H1 (cell line): ENCODE measurements at regions not wholly inside any gene's neighbourhood (a gene's known extent, or its start where the extent isn't known, plus 50 kb on each side); places are given as distances from the start of the nearest gene placed in this dataset.

Source experiments
- CTCF ChIA-PET: fragments of 300-600 bp; sonication (Branson Sonifier 250); formaldehyde crosslinking; loops from one replicate; lab custom pipeline; 2021; ENCODE audit not compliant: partially characterized antibody; lab: Charles Lee
- POLR2A ChIA-PET: fragments of 300-600 bp; sonication (Branson Sonifier 250); formaldehyde crosslinking; loops from one replicate; lab custom pipeline; 2021; ENCODE audit warnings: inconsistent platforms; ENCODE audit not compliant: partially characterized antibody; lab: Charles Lee
- DNase-seq, 2 experiments: peaks; one replicate each; pipeline versions ENCODE4 v3.0.0 to v3.0.0-alpha.2; 2010 to 2022; ENCODE audit warnings: low spot score in 2 of 2, low read depth in 1 of 2, mixed read lengths in 1 of 2
- FAIRE-seq: peaks from 2 replicates; lab custom pipeline; 2011; peaks lifted over from hg19 to GRCh38; lab: Jason Lieb, UNC
- H2AFZ ChIP-seq: 2 replicates; pipeline ENCODE4 v1.8.1; 2012; ENCODE audit warnings: low read length, inconsistent platforms
- H2AK5ac ChIP-seq: 2 replicates; pipeline ENCODE4 v1.6.1; 2013; ENCODE audit warnings: low read depth, low read length
- H2BK120ac ChIP-seq: replicated peaks from 2 replicates; pipeline ENCODE3; 2013; ENCODE audit warnings: low read depth, low read length, inconsistent platforms
- H2BK12ac ChIP-seq: 2 replicates; pipeline ENCODE4 v1.6.1; 2013; ENCODE audit warnings: low read depth, low read length
- H2BK15ac ChIP-seq: 2 replicates; pipeline ENCODE4 v1.6.1; 2013; ENCODE audit warnings: low read length
- H2BK20ac ChIP-seq: 2 replicates; pipeline ENCODE4 v1.6.1; 2013; ENCODE audit warnings: low read length
- H2BK5ac ChIP-seq: 2 replicates; pipeline ENCODE4 v1.6.1; 2013; ENCODE audit warnings: low read depth, low read length
- H3K14ac ChIP-seq: 2 replicates; pipeline ENCODE4 v1.6.1; 2013; ENCODE audit warnings: inconsistent platforms; ENCODE audit not compliant: insufficient read length
- H3K18ac ChIP-seq: 2 replicates; pipeline ENCODE4 v1.6.1; 2013; ENCODE audit warnings: low read length; ENCODE audit errors: extremely low read depth
- H3K23ac ChIP-seq: 2 replicates; pipeline ENCODE4 v1.6.1; 2013; ENCODE audit warnings: inconsistent platforms; ENCODE audit not compliant: insufficient read length
- H3K23me2 ChIP-seq: 2 replicates; pipeline ENCODE4 v1.6.1; 2013; ENCODE audit warnings: low read depth, low read length
- H3K27ac ChIP-seq: 2 replicates; pipeline ENCODE4 v1.6.1; 2011; ENCODE audit warnings: low read depth, low read length, inconsistent platforms
- H3K27me3 ChIP-seq, 4 experiments: replicated peaks in 1 of 4; 1 replicate in 1 of 4; 2 replicates in 3 of 4; pipeline versions ENCODE4 v1.6.1 to v1.8.1; 2011 to 2013; ENCODE audit warnings: low read length in 3 of 4, mild to moderate bottlenecking in 3 of 4, inconsistent platforms in 2 of 4, mixed read lengths in 2 of 4, moderate library complexity in 1 of 4; ENCODE audit not compliant: control insufficient read depth in 3 of 4, insufficient read depth in 3 of 4; ENCODE audit errors: extremely low read depth in 1 of 4
- H3K36me3 ChIP-seq, 4 experiments: 2 replicates each; pipeline versions ENCODE4 v1.6.1 to v1.8.1; 2011 to 2013; ENCODE audit warnings: mild to moderate bottlenecking in 4 of 4, low read length in 3 of 4, moderate library complexity in 2 of 4, control low read depth in 1 of 4, inconsistent platforms in 1 of 4; ENCODE audit not compliant: insufficient read depth in 4 of 4, control insufficient read depth in 2 of 4
- H3K4ac ChIP-seq: replicated peaks from 2 replicates; pipeline ENCODE3; 2013; ENCODE audit warnings: low read length, low read depth, mixed read lengths, inconsistent platforms; ENCODE audit not compliant: insufficient read length
- H3K4me1 ChIP-seq, 4 experiments: replicated peaks in 1 of 4; 1 replicate in 1 of 4; 2 replicates in 3 of 4; pipeline versions ENCODE4 v1.6.1 to v1.8.1; 2011 to 2013; ENCODE audit warnings: low read length in 3 of 4, inconsistent platforms in 2 of 4, mixed read lengths in 1 of 4; ENCODE audit not compliant: insufficient read depth in 4 of 4, control insufficient read depth in 3 of 4
- H3K4me2 ChIP-seq, 2 experiments: 2 replicates each; pipeline versions ENCODE4 v1.6.1 to v1.8.1; 2011 to 2013; ENCODE audit warnings: low read depth in 2 of 2, low read length in 2 of 2, control low read depth in 1 of 2, inconsistent platforms in 1 of 2, mild to moderate bottlenecking in 1 of 2; ENCODE audit not compliant: insufficient read depth in 1 of 2
- H3K4me3 ChIP-seq, 4 experiments: fragments of 200-600, 300-600 bp in 1 of 4; sonication (generic), shearing (Covaris generic), sonication (Bioruptor Twin) in 1 of 4; 2 replicates each; pipeline versions ENCODE4 v1.5.1 to v1.8.1; 2011 to 2016; ENCODE audit warnings: low read length in 4 of 4, low read depth in 3 of 4, control low read depth in 2 of 4, inconsistent platforms in 2 of 4, mild to moderate bottlenecking in 2 of 4, mixed read lengths in 1 of 4, moderate library complexity in 1 of 4; ENCODE audit not compliant: insufficient read depth in 2 of 4; ENCODE audit errors: extremely low read depth in 1 of 4
- H3K56ac ChIP-seq: replicated peaks from 2 replicates; pipeline ENCODE3; 2013; ENCODE audit warnings: low read depth, mild to moderate bottlenecking, mixed read lengths, low read length, inconsistent platforms; ENCODE audit not compliant: insufficient read length
- H3K79me1 ChIP-seq: 2 replicates; pipeline ENCODE4 v1.6.1; 2013; ENCODE audit warnings: low read depth, low read length, control low read depth
- H3K79me2 ChIP-seq, 2 experiments: 2 replicates each; pipeline versions ENCODE4 v1.6.1 to v1.8.1; 2012 to 2013; ENCODE audit warnings: low read length in 2 of 2, mild to moderate bottlenecking in 2 of 2, inconsistent platforms in 1 of 2; ENCODE audit not compliant: insufficient read depth in 2 of 2, control insufficient read depth in 1 of 2
- H3K9ac ChIP-seq, 4 experiments: replicated peaks in 1 of 4; 1 replicate in 1 of 4; 2 replicates in 3 of 4; pipeline versions ENCODE4 v1.6.1 to v1.8.1; 2011 to 2013; ENCODE audit warnings: low read depth in 3 of 4, low read length in 3 of 4, control low read depth in 2 of 4, mild to moderate bottlenecking in 2 of 4, moderate library complexity in 2 of 4, inconsistent platforms in 1 of 4; ENCODE audit errors: extremely low read depth in 1 of 4
- H3K9me3 ChIP-seq, 2 experiments: 2 replicates each; pipeline versions ENCODE4 v1.6.1 to v1.8.1; 2012 to 2013; ENCODE audit warnings: mild to moderate bottlenecking in 2 of 2, moderate library complexity in 2 of 2, control low read depth in 1 of 2, inconsistent platforms in 1 of 2, low read depth in 1 of 2, low read length in 1 of 2, mixed read lengths in 1 of 2; ENCODE audit not compliant: insufficient read depth in 2 of 2
- H4K20me1 ChIP-seq, 2 experiments: replicated peaks in 1 of 2; 2 replicates each; pipeline versions ENCODE3 to v1.8.1; 2011 to 2013; ENCODE audit warnings: inconsistent platforms in 2 of 2, low read length in 2 of 2, mild to moderate bottlenecking in 1 of 2; ENCODE audit not compliant: insufficient read depth in 2 of 2, control insufficient read depth in 1 of 2
- H4K5ac ChIP-seq: 2 replicates; pipeline ENCODE4 v1.6.1; 2013; ENCODE audit warnings: low read length, low read depth, mixed read lengths, inconsistent platforms; ENCODE audit not compliant: insufficient read length
- H4K8ac ChIP-seq: 2 replicates; pipeline ENCODE4 v1.8.0; 2013; ENCODE audit warnings: mild to moderate bottlenecking, moderate library complexity, low read length, inconsistent platforms; ENCODE audit not compliant: insufficient read depth; ENCODE audit errors: extremely low read depth
- H4K91ac ChIP-seq: replicated peaks from 2 replicates; pipeline ENCODE3; 2013; ENCODE audit warnings: low read length, mixed read lengths, inconsistent platforms; ENCODE audit not compliant: insufficient read length
- CHD1 ChIP-seq: IDR thresholded peaks from 2 replicates; pipeline ENCODE4 v1.6.1; 2012; ENCODE audit warnings: low read depth, low read length, improper control_type of control experiment
- SP4 ChIP-seq: IDR thresholded peaks from 2 replicates; pipeline ENCODE4 v1.6.1; 2012; ENCODE audit warnings: low read length, inconsistent platforms
- WGBS, 2 experiments: shearing (Covaris generic) in 1 of 2; methylation state at CpG; one replicate each; pipeline versions ENCODE4 v1.1.6 to v1.1.7; 2013 to 2015; ENCODE audit warnings: low lambda C conversion rate in 2 of 2, mixed read lengths in 2 of 2, inconsistent platforms in 1 of 2, low coverage in 1 of 2, missing lambda C conversion rate in 1 of 2; ENCODE audit not compliant: insufficient replicate concordance in 2 of 2, insufficient coverage in 1 of 2, insufficient read length in 1 of 2; ENCODE audit errors: extremely low coverage in 1 of 2, missing lambda C conversion rate in 1 of 2; 5-methylcytosine and 5-hydroxymethylcytosine counted together

- CTCF ChIA-PET, result interaction anchor here (1.2 kb wide), 1 partner anchor 30 kb away, joined by 3 read pairs; no protein-coding TSS in a partner anchor
- WGBS, 2 experiments, result 75% methylated on average over 3 of the region's 3 CpGs; no CpG with 5 or more reads in 1 of the 2 experiments
These were observed 111.9 kb upstream of the HTR1E start for GRCh38 chr6:86825436-86825835.

More at GRCh38 chr6:86825436-86825835, 111.9 kb upstream of the HTR1E start:
- Histone ChIP-seq H2BK5ac (no peak overlapping the region), H2BK120ac (no peak overlapping the region), H2AFZ (no peak overlapping the region), H2BK12ac (no peak overlapping the region), H3K4me1 (no peaks in the 10 kb centered on the region), H3K79me1 (no peaks in the 10 kb centered on the region), H3K79me2 (no peaks in the 10 kb centered on the region), H4K5ac (no peak overlapping the region), H3K18ac (no peak overlapping the region), H4K20me1 (no peaks in the 10 kb centered on the region), H3K27me3 (no peaks in the 10 kb centered on the region), H3K23me2 (no peaks in the 10 kb centered on the region), H2AK5ac (no peak overlapping the region), H4K91ac (no peak overlapping the region), H3K27ac (no peak overlapping the region), H3K9me3 (no peaks in the 10 kb centered on the region), H3K14ac (no peak overlapping the region), H3K23ac (no peak overlapping the region), H2BK20ac (no peak overlapping the region), H3K56ac (no peak overlapping the region), H3K9ac (no peak overlapping the region), H3K36me3 (no peaks in the 10 kb centered on the region), H3K4me2 (no peak overlapping the region), H3K4me3 (no peak overlapping the region), H2BK15ac (no peak overlapping the region), H3K4ac (no peak overlapping the region), H4K8ac (no peak overlapping the region)
- POLR2A ChIA-PET, result no interaction called here
- DNase-seq, result no peak
- FAIRE-seq, result no peak
- TF ChIP-seq SP4 (no peak), CHD1 (no peak)
